ENCODE measurements at regions not wholly inside any gene's neighbourhood (a gene's known extent, or its start where the extent isn't known, plus 50 kb on each side); places are given as distances from the start of the nearest gene placed in this dataset.
"Not testable (repeated sequence)": the region's sequence is repeated elsewhere in the genome, so short reads cannot be mapped to it uniquely, and the experiment has no call there.

DNA sequence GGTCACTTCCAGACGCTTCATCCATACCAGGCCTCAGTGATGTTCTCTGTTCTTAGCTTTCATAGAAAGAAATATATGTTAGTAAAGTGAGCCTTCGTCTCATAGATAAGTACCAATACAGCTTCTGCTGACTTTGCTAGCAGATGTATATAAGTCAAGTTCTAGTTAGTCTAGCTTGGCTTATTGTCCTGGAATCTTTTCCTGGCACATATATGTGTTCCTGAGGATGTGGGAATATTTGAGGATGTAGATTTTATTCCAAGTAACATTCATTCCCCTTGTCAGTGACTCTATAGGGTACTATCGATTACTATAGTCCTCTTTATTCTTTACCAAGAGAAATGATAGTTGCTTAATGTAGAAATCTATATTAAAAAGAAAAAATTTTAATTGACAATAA lies 135.2 kb upstream of the FAM9C start:
- DNase-seq = no peak

- DNase-seq = no peak
Observed at GRCh38 chrX:13179100-13179499, 134.7 kb upstream of the FAM9C start.

DNA sequence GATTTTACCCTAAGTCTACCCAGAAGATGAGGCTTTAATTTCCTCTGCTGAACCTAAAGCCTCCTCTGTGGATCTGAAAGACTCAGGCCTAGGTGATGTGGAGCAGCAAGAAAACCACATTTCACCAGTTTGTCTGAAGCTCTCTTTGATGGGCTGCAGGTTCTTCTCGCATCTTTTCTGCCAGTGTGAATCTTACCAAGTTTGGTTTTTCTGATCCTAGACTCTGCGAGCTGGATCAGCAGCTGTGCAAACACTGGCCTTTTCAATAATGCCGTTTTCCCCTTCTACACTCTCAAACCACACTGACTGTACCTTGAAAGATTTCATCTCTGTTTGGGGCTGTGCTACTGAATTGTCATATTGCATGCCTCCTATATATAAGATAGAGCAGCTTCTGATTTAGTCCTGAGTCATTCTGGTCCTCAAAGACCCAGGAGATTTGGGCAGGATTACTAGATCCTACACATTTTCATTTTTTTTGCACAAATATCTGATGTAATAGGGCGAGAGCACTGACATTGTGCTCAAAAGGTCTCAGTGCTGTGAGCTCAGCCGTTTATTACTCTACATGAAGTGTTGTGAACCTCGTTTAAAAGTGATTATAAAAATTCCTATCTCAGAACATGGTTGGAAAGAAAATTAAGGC lies 133.6 kb upstream of the FAM9C start:
- no peak for DNase-seq

DNA sequence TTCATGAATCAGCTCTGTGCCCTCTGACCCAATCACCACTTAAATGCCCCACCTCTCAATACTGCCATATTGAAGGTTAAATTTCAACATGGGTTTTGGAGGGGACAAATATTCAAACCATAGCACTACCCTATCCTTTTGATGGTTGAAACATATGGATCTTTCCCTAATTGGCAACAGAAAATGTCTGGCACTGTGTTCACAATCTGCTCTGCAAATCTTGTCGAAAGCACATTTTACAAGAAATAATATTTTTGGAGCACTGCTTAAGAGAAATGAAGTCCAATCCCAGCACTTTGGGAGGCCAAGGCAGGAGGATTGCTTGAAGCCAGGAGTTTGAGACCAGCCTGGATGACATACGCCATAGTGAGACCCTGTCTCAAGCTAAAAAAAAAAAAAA lies 130.6 kb upstream of the FAM9C start:
- DNase-seq = no peak

GRCh38 chrX:13170966-13171558 lies 126.6 kb upstream of the FAM9C start:
- no peak for DNase-seq

DNA sequence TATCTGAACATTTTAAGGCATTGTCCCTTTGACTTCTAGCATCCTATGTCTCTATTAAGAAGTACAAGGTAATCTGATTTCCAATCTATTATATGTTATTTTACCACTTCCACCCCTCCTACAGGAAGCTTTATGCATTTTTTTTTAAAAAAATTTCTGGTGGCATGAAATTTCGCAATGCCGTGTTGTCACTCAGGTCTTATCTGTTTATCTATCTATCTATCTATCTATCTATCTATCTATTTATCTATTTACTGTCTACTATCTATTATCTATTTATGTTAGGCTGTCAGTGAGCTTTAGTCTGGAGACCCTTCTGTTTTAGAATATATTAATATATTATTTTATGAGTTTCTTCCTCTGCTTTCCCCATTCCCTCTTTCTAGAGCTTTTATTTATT lies 125.3 kb upstream of the FAM9C start:
- DNase-seq = no peak

- no peak for DNase-seq
Observed at GRCh38 chrX:13168269-13168668, 123.8 kb upstream of the FAM9C start.

DNA sequence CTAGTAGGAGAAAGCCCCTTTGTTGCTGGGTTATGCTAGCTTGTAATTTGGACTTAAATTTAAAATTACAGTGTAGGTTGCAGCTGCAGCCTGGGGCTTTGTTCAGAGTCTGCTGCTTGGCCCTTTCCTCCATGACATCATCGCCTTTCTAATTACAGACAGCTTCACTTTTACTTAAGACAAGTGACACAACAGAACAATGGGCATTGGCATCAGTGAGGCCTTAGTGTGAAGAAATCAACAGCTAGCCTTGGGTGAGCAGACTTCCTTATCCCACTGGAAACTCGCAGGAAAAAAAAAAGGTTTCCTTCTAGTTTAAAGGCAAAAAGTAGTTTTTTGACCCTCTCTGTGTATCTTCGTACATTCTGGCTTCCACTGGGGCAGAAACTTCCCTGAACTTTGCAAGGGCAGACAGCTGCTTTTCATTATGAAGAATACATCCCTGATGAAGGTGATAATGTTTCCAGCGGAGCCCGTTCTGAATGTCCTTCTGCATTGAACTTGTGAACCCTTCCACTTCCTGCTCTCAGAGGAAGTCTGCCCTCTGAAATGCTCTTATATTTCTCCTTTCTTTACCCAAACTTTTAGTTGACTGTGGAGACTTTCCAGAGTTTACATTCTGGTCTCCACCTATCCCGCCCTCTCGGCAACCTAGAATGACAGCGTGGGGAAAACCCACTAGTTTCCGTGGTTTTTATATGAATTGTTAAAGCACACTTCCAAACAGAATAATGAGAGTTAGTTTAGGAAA lies 123.2 kb upstream of the FAM9C start:
- no peak for DNase-seq

DNA sequence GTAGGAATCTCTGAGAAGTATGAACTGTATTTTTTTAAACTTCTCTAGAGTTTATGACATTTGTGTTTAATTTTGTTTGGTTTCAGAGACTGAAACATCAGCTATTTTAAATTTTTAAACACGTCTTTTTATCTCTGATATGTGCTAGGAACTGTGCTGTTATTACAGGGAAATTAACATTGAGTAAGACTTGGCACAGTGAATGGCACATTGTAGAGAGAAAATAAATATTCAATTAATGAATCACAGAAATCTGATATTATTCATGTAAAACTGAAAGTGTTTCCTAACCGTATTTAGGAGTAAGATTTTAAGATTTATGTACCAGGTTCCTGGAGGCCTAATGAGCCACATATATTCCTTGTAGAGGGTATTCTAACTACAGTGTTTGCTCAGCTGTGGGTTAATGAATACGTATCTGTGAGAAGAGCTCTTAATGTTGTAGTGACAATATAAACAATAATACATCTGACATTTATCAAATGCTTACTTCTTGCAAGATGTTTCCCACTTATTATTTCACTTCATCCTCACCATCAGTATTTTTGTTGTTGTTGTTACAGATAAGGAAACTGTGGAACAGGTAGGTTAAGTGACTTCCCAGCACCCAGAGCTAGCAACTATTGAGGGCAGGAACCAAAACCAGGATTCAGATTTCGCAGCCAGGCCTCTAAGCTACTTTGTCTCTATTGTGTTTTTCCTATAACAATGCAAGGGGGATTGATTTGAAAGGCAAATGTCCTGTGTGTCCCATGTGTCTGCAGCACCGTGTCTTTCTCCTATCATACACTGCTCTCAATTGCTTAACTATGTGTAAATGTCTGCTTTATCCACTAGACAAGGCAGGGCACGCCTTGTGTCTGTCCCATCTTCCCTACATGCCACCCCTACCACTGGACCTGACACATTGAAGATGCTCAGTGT lies 121.1 kb upstream of the FAM9C start:
- DNase-seq = no peak

DNA sequence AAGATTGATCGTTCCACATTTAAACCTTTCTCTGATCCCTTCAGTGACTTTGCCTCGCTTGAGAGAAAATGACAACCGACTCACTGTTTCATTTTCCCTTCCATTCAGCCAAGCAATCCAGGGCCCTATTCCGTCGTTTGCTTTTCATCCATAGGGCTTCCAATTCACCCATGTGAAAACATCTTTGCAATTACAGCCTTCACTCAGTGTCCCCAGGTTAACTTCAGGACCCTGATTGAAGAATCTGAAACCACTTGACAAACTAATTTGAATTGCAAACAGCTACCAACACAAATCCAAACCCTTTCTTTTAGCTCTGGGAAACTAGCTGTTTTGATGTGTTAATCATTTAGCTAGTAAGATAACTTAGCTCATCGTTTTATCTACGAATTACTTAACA lies 120.2 kb upstream of the FAM9C start:
- no peak for DNase-seq

GRCh38 chrX:13162772-13163410 lies 118.5 kb upstream of the FAM9C start:
- no peak for DNase-seq

DNA sequence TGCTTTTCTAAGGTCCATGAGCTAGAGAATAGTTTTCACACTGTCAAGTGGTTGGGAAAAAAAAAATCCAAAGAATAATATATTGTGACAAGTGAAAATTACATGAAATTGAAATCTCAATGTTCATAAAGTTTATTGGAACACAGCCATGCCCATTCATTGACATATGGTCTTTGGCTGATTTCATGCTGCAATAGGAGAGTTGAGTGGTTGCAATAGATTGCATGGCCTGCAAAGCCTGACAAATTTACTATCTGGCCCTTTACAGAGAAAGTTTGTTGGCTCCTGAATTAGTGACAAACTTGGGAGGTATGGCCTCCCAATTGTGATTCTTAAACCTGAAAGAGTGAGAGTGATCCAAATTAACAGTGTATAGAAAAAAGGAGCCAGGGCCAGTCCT lies 115.5 kb upstream of the FAM9C start:
- DNase-seq = no peak

GRCh38 chrX:13158911-13159310 lies 114.5 kb upstream of the FAM9C start:
- no peak for DNase-seq

DNA sequence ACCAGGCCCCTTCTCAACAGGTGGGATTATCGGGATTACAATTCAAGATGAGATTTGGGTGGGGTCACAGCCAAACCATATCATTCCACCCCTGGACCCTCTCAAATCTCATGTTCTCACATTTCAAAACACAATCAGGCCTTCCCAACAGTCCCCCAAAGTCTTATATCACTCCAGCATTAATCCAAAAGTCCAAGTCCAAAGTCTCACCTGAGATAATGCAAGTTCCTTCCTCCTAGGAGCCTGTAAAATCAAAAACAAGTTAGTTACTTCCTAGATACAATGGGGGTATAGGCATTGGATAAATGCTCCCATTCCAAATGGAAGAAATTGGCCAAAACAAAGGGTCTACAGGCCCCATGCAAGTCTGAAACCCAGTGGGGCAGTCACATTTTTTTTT lies 111.1 kb upstream of the FAM9C start:
- DNase-seq = not testable (repeated sequence)

GRCh38 chrX:13153796-13154195 lies 109.4 kb upstream of the FAM9C start:
- DNase-seq = no peak

- DNase-seq = no peak
Observed at GRCh38 chrX:13152518-13153185, 108.2 kb upstream of the FAM9C start.

- DNase-seq = no peak
Observed at GRCh38 chrX:13151828-13152517, 107.6 kb upstream of the FAM9C start.

- no peak for DNase-seq
Observed at GRCh38 chrX:13149702-13150350, 105.4 kb upstream of the FAM9C start.

GRCh38 chrX:13147733-13148132 lies 103.3 kb upstream of the FAM9C start:
- DNase-seq = no peak

GRCh38 chrX:13147147-13147546 lies 102.7 kb upstream of the FAM9C start:
- DNase-seq = no peak

Data from activated T-cell treated with anti-CD3 and anti-CD28 coated beads, Interleukin-2, amount 50 U/mL, for 1 hour (primary cell).